ENCODE measurements at regions not wholly inside any gene's neighbourhood (a gene's known extent, or its start where the extent isn't known, plus 50 kb on each side); places are given as distances from the start of the nearest gene placed in this dataset.

DNA sequence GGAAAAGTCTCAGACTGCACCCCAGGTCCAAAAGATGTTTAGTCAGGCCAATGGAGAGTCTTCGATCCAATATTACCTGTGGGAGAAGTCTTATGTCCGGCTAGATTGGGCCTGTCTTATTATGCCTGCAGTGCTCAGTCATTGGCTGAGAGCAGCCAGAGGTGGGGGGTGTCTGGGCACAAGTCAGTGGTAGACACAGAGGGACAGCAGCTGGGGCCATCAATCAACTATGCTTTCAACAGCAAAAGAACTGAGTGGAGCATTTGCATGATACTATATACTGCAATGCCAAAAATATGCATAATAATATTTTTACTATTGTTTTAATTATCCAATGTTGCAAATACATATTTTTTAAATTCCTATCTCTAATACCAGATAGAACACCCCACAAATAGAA is 298.6 kb upstream of the CDH20 start:
- H3K36me3 ChIP-seq (ENCODE audit: control insufficient read depth, insufficient read depth, low read length) = no peaks in the 10 kb centered on the region
- H3K4me1 Mint-ChIP-seq = no peaks in the 10 kb centered on the region
- no peak overlapping the region for H3K4me3 ChIP-seq (ENCODE audit: low read length)
- H3K4me3 Mint-ChIP-seq = no peak overlapping the region
- H3K9me3 Mint-ChIP-seq = peaks cover 12% of the 10 kb centered on the region in 2 donors
- TF ChIP-seq, protein P1, sequence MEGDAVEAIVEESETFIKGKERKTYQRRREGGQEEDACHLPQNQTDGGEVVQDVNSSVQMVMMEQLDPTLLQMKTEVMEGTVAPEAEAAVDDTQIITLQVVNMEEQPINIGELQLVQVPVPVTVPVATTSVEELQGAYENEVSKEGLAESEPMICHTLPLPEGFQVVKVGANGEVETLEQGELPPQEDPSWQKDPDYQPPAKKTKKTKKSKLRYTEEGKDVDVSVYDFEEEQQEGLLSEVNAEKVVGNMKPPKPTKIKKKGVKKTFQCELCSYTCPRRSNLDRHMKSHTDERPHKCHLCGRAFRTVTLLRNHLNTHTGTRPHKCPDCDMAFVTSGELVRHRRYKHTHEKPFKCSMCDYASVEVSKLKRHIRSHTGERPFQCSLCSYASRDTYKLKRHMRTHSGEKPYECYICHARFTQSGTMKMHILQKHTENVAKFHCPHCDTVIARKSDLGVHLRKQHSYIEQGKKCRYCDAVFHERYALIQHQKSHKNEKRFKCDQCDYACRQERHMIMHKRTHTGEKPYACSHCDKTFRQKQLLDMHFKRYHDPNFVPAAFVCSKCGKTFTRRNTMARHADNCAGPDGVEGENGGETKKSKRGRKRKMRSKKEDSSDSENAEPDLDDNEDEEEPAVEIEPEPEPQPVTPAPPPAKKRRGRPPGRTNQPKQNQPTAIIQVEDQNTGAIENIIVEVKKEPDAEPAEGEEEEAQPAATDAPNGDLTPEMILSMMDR (IDR thresholded peaks at IDR 0.05) = no peak
- H3K36me3 Mint-ChIP-seq = no peaks in the 10 kb centered on the region
- DNase-seq = no peak
- no peaks in the 10 kb centered on the region for H3K27me3 ChIP-seq (ENCODE audit: control insufficient read depth, insufficient read depth, low read length)
- no peaks in the 10 kb centered on the region for H3K9me3 ChIP-seq (ENCODE audit: control insufficient read depth, insufficient read depth, low read length)
- H3K27me3 Mint-ChIP-seq (ENCODE audit: low read depth in 2 of 2) = no peaks in the 10 kb centered on the region
- ATAC-seq = no peak
- H3K27ac ChIP-seq (ENCODE audit: low read length) = no peak overlapping the region
- WGBS (ENCODE audit: insufficient coverage) = 78% methylated on average over 2 of the region's 2 CpGs
- no peak overlapping the region for H3K27ac Mint-ChIP-seq
- intact Hi-C loops (cut with micrococcal nuclease) = no loop called here
- H3K4me1 ChIP-seq (ENCODE audit: control insufficient read depth, insufficient read depth, low read length) = no peaks in the 10 kb centered on the region

DNA sequence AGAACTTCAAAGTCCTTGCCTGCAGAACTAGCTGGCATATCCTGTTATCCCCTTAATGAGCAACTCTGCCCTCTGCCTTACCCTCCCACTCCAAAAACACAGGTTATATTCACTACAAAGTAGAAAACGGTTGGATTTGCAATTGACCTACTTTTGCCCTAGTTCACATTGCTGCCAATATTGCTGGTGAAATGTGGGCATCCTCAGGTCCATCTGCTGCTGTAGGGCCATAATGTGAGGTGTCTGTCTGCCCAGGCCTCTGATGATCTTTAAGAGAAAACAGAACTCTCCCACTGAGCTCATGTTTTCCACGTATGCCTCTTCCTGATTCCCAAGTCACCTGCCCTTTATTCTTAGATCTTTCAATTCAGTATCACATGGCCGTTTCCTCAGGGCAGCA is 294.0 kb upstream of the CDH20 start:
- Histone ChIP-seq H3K4me3 (ENCODE audit: low read length) (no peak overlapping the region), H3K9me3 (ENCODE audit: control insufficient read depth, insufficient read depth, low read length) (no peaks in the 10 kb centered on the region), H3K27me3 (ENCODE audit: control insufficient read depth, insufficient read depth, low read length) (no peaks in the 10 kb centered on the region), H3K4me1 (ENCODE audit: control insufficient read depth, insufficient read depth, low read length) (no peaks in the 10 kb centered on the region), H3K36me3 (ENCODE audit: control insufficient read depth, insufficient read depth, low read length) (no peaks in the 10 kb centered on the region), H3K27ac (ENCODE audit: low read length) (no peak overlapping the region)
- intact Hi-C loops (cut with micrococcal nuclease) = no loop called here
- 90% methylated on average over 2 of the region's 3 CpGs for WGBS (ENCODE audit: insufficient coverage)
- DNase-seq (no peak), ATAC-seq (no peak)
- Mint-ChIP-seq H3K4me3 (no peak overlapping the region), H3K27me3 (ENCODE audit: low read depth in 2 of 2) (no peaks in the 10 kb centered on the region), H3K36me3 (no peaks in the 10 kb centered on the region), H3K9me3 (peaks cover 3 to 15% of the 10 kb centered on the region in 2 donors), H3K27ac (no peak overlapping the region), H3K4me1 (no peaks in the 10 kb centered on the region)
- TF ChIP-seq, protein P1 (IDR thresholded peaks at IDR 0.05) = no peak

DNA sequence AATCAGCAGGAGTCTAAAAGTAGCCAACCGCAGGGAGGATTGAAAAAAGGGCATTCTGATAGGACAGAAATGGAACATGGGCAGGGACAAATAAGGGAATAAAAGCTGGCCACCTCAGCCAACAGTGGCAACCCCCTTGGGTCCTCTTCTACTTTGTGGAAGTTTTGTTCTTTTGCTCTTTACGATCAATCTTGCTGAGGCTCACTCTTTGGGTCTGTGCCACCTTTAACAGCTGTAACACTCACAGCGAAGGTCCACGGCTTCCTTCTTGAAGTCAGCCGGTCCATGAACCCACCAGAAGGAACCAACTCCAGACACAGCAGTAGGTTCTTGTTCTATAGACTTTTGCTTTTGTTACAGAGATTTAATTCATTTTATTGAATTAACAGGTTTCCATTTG is 285.4 kb upstream of the CDH20 start:
- no peaks in the 10 kb centered on the region for H3K27me3 ChIP-seq (ENCODE audit: control insufficient read depth, insufficient read depth, low read length)
- WGBS (ENCODE audit: insufficient coverage) = 94% methylated on average over 5 of the region's 5 CpGs
- no peaks in the 10 kb centered on the region for H3K36me3 ChIP-seq (ENCODE audit: control insufficient read depth, insufficient read depth, low read length)
- H3K27me3 Mint-ChIP-seq (ENCODE audit: low read depth in 2 of 2) = no peaks in the 10 kb centered on the region
- H3K27ac ChIP-seq (ENCODE audit: low read length) = no peak overlapping the region
- H3K4me1 Mint-ChIP-seq = no peaks in the 10 kb centered on the region
- peaks cover 4% of the 10 kb centered on the region for H3K36me3 Mint-ChIP-seq
- H3K9me3 ChIP-seq (ENCODE audit: control insufficient read depth, insufficient read depth, low read length) = no peaks in the 10 kb centered on the region
- TF ChIP-seq, protein P1 (IDR thresholded peaks at IDR 0.05) = no peak
- no peak for DNase-seq
- no peaks in the 10 kb centered on the region for H3K4me1 ChIP-seq (ENCODE audit: control insufficient read depth, insufficient read depth, low read length)
- intact Hi-C loops (cut with micrococcal nuclease) = no loop called here
- no peak overlapping the region for H3K4me3 Mint-ChIP-seq
- no peak overlapping the region for H3K4me3 ChIP-seq (ENCODE audit: low read length)
- peaks cover 2 to 19% of the 10 kb centered on the region in 2 donors for H3K9me3 Mint-ChIP-seq
- no peak overlapping the region for H3K27ac Mint-ChIP-seq
- ATAC-seq = no peak

DNA sequence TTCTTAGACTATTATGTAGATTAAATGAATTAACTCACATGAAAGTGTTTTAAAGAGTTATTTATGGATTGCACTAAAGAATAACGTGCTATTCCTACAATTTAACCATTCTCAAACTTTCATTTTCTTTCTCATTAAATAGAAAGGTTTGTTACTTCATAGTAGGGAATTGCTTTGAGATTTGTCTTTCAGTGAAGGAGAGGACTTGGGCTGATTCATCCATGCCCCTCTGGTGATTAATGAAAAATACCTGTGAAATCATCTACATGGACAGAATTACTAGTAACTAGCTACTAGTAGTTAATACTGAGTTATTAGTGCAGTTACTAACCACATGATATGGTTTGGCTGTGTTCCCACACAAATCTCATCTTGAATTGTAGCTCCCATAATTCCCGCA is 275.8 kb upstream of the CDH20 start:
- Histone ChIP-seq H3K36me3 (ENCODE audit: control insufficient read depth, insufficient read depth, low read length) (no peaks in the 10 kb centered on the region), H3K4me1 (ENCODE audit: control insufficient read depth, insufficient read depth, low read length) (no peaks in the 10 kb centered on the region), H3K4me3 (ENCODE audit: low read length) (no peak overlapping the region), H3K27me3 (ENCODE audit: control insufficient read depth, insufficient read depth, low read length) (no peaks in the 10 kb centered on the region), H3K9me3 (ENCODE audit: control insufficient read depth, insufficient read depth, low read length) (no peaks in the 10 kb centered on the region), H3K27ac (ENCODE audit: low read length) (no peak overlapping the region)
- Mint-ChIP-seq H3K4me3 (no peak overlapping the region), H3K4me1 (no peaks in the 10 kb centered on the region), H3K27ac (no peak overlapping the region), H3K9me3 (peaks cover 10 to 11% of the 10 kb centered on the region in 2 donors), H3K27me3 (ENCODE audit: low read depth in 2 of 2) (no peaks in the 10 kb centered on the region), H3K36me3 (no peaks in the 10 kb centered on the region)
- 100% methylated on average over 1 of the region's 2 CpGs for WGBS (ENCODE audit: insufficient coverage)
- ATAC-seq (no peak), DNase-seq (no peak)
- intact Hi-C loops (cut with micrococcal nuclease) = no loop called here
- TF ChIP-seq, protein P1 (IDR thresholded peaks at IDR 0.05) = no peak
